WTC11 (cell line): ENCODE measurements at regions not wholly inside any gene's neighbourhood (a gene's known extent, or its start where the extent isn't known, plus 50 kb on each side); places are given as distances from the start of the nearest gene placed in this dataset.

Experiments
- ATAC-seq: fragments of 200-7000 bp; cut with Tn5 transposase; 2 replicates; pipeline ENCODE4 v1.10.0; 2021; ENCODE audit warnings: mild to moderate bottlenecking, moderate library complexity
- CTCF ChIA-PET: fragments of 300-600 bp; sonication (Branson Sonifier 250); formaldehyde crosslinking; loops from one replicate; lab custom pipeline; 2021; ENCODE audit warnings: antibody characterized with exemption; lab: Charles Lee
- POLR2A ChIA-PET: fragments of 350-600 bp; sonication (Branson Sonifier 250); formaldehyde crosslinking; loops from one replicate; lab custom pipeline; 2021; ENCODE audit warnings: antibody characterized with exemption; lab: Charles Lee
- DNase-seq: peaks from one replicate; pipeline ENCODE4 v3.0.0; 2021; ENCODE audit warnings: low spot score
- H3K27ac Mint-ChIP-seq: 2 replicates; pipeline ENCODE4 v1.8.0; 2021; ENCODE audit warnings: mixed read lengths
- H3K27me3 Mint-ChIP-seq: 2 replicates; pipeline ENCODE4 v1.8.0; 2021; ENCODE audit warnings: low read depth, mild to moderate bottlenecking, moderate library complexity, mixed read lengths
- H3K36me3 Mint-ChIP-seq: 2 replicates; pipeline ENCODE4 v1.8.0; 2021; ENCODE audit warnings: mixed read lengths
- H3K4me1 Mint-ChIP-seq: 2 replicates; pipeline ENCODE4 v1.8.0; 2022; ENCODE audit warnings: mixed read lengths
- H3K4me3 Mint-ChIP-seq: 2 replicates; pipeline ENCODE4 v1.8.0; 2021; ENCODE audit warnings: mild to moderate bottlenecking, moderate library complexity, mixed read lengths
- H3K9me3 Mint-ChIP-seq: 2 replicates; pipeline ENCODE4 v1.8.0; 2021; ENCODE audit warnings: mixed read lengths
- ATF6 ChIP-seq: sonication (generic); formaldehyde crosslinking; IDR thresholded peaks from 2 replicates; pipeline ENCODE4 v1.8.1; 2023; ENCODE audit warnings: mild to moderate bottlenecking, missing genetic modification reagents
- CREB1 ChIP-seq: sonication (generic); formaldehyde crosslinking; IDR thresholded peaks from 2 replicates; pipeline ENCODE4 v1.8.0; 2023; ENCODE audit warnings: mild to moderate bottlenecking, missing genetic modification reagents
- E2F1 ChIP-seq: sonication (generic); formaldehyde crosslinking; IDR thresholded peaks from 2 replicates; pipeline ENCODE4 v1.8.0; 2022; ENCODE audit warnings: mild to moderate bottlenecking, missing genetic modification reagents
- EMX1 ChIP-seq: fragments of 250-450 bp; sonication (Bioruptor Pico); IDR thresholded peaks from 2 replicates; pipeline ENCODE4 v1.8.0; 2021; ENCODE audit warnings: mild to moderate bottlenecking
- GRHL2 ChIP-seq: fragments of 250-450 bp; sonication (Bioruptor Pico); IDR thresholded peaks from 2 replicates; pipeline ENCODE4 v1.8.0; 2022; ENCODE audit warnings: mild to moderate bottlenecking, moderate library complexity; ENCODE audit not compliant: insufficient replicate concordance, severe bottlenecking
- HMGA2 ChIP-seq: fragments of 250-450 bp; sonication (Bioruptor Pico); IDR thresholded peaks from 2 replicates; pipeline ENCODE4 v1.4.0; 2021; ENCODE audit warnings: mild to moderate bottlenecking, moderate library complexity
- HMGXB4 ChIP-seq: sonication (generic); formaldehyde crosslinking; IDR thresholded peaks from 2 replicates; pipeline ENCODE4 v1.8.1; 2023; ENCODE audit warnings: mild to moderate bottlenecking, moderate library complexity, missing genetic modification reagents
- MAX ChIP-seq: sonication (generic); formaldehyde crosslinking; IDR thresholded peaks from 2 replicates; pipeline ENCODE4 v1.8.0; 2022; ENCODE audit warnings: mild to moderate bottlenecking, missing genetic modification reagents
- MLX ChIP-seq: sonication (generic); formaldehyde crosslinking; IDR thresholded peaks from 2 replicates; pipeline ENCODE4 v1.8.1; 2023; ENCODE audit warnings: mild to moderate bottlenecking, missing genetic modification reagents, moderate library complexity
- NFE2L1 ChIP-seq: sonication (generic); formaldehyde crosslinking; IDR thresholded peaks from 2 replicates; pipeline ENCODE4 v1.8.1; 2023; ENCODE audit warnings: missing genetic modification reagents
- NFYB ChIP-seq: sonication (generic); formaldehyde crosslinking; conservative IDR thresholded peaks from 2 replicates; pipeline ENCODE4 v1.8.0; 2022; ENCODE audit warnings: low read depth, missing genetic modification reagents
- OVOL2 ChIP-seq: fragments of 250-450 bp; sonication (Bioruptor Pico); IDR thresholded peaks from 2 replicates; pipeline ENCODE4 v1.9.0; 2021; ENCODE audit warnings: mild to moderate bottlenecking, borderline replicate concordance
- TEAD1 ChIP-seq: sonication (generic); formaldehyde crosslinking; IDR thresholded peaks from 2 replicates; pipeline ENCODE4 v1.8.0; 2022; ENCODE audit warnings: mild to moderate bottlenecking, missing genetic modification reagents
- ZBTB43 ChIP-seq: sonication (generic); formaldehyde crosslinking; IDR thresholded peaks from 2 replicates; pipeline ENCODE4 v1.8.1; 2023; ENCODE audit warnings: mild to moderate bottlenecking, missing genetic modification reagents
- ZNF138 ChIP-seq: sonication (generic); formaldehyde crosslinking; conservative IDR thresholded peaks from 2 replicates; pipeline ENCODE4 v1.8.1; 2022; ENCODE audit warnings: mild to moderate bottlenecking, moderate library complexity, missing genetic modification reagents
- ZNF232 ChIP-seq: sonication (generic); formaldehyde crosslinking; IDR thresholded peaks from 2 replicates; pipeline ENCODE4 v1.8.0; 2022; ENCODE audit warnings: mild to moderate bottlenecking, missing genetic modification reagents
- ZNF423 ChIP-seq: fragments of 250-450 bp; sonication (Bioruptor Pico); IDR thresholded peaks from 2 replicates; pipeline ENCODE4 v2.1.2; 2022; ENCODE audit warnings: mild to moderate bottlenecking, moderate library complexity

GRCh38 chr2:41981417-41981816 is 66.4 kb upstream of the PKDCC start:
- no peaks in the 10 kb centered on the region for H3K36me3 Mint-ChIP-seq
- H3K4me3 Mint-ChIP-seq: no peak overlapping the region
- peaks cover 7% of the 10 kb centered on the region; the same call in 1 of the 2 replicates for H3K9me3 Mint-ChIP-seq
- DNase-seq: no peak
- no peak for TF ChIP-seq CREB1 (CRISPR knock-in tag)
- no peak for TF ChIP-seq GRHL2
- no peak for TF ChIP-seq E2F1 (CRISPR knock-in tag)
- no peak for TF ChIP-seq ZNF232
- TF ChIP-seq NFE2L1 (CRISPR knock-in tag): no peak
- no peak for TF ChIP-seq HMGA2 (CRISPR knock-in tag)
- no peak for TF ChIP-seq ZNF138 (CRISPR knock-in tag)
- no peak for TF ChIP-seq EMX1
- no peak for TF ChIP-seq OVOL2 (CRISPR knock-in tag)
- TF ChIP-seq ATF6 (CRISPR knock-in tag): no peak
- TF ChIP-seq MAX (CRISPR knock-in tag): no peak
- H3K27ac Mint-ChIP-seq: no peak overlapping the region
- ATAC-seq: no peak
- POLR2A ChIA-PET: no interaction called here
- no peaks in the 10 kb centered on the region; the same call in 1 of the 2 replicates for H3K27me3 Mint-ChIP-seq
- H3K4me1 Mint-ChIP-seq: no peaks in the 10 kb centered on the region
- CTCF ChIA-PET: no interaction called here

GRCh38 chr2:41985573-41986095 is 62.2 kb upstream of the PKDCC start:
- Mint-ChIP-seq H3K9me3 (peaks cover 4% of the 10 kb centered on the region; the same call in 1 of the 2 replicates), H3K27ac (no peak overlapping the region)
- no peak for DNase-seq

More at GRCh38 chr2:41985573-41986095, 62.2 kb upstream of the PKDCC start:
- no peak for TF ChIP-seq ZNF423 (CRISPR knock-in tag)
- TF ChIP-seq MLX (CRISPR knock-in tag): no peak
- no peak for TF ChIP-seq HMGXB4 (CRISPR knock-in tag)
- no peak for TF ChIP-seq NFYB (CRISPR knock-in tag)
- no peak for TF ChIP-seq TEAD1 (CRISPR knock-in tag)
- no peak for TF ChIP-seq ZBTB43 (CRISPR knock-in tag)
- H3K36me3 Mint-ChIP-seq: no peaks in the 10 kb centered on the region
- CTCF ChIA-PET: interaction anchor here (0.7 to 0.8 kb wide), 2 partner anchors 43 to 69 kb away, joined by 3 read pairs; no protein-coding TSS in a partner anchor
- ATAC-seq: no peak
- POLR2A ChIA-PET: interaction anchor here (0.7 to 1.3 kb wide), 2 partner anchors 13 to 62 kb away, joined by 3 to 4 read pairs; partner anchors contain the start of gene PKDCC
- H3K4me1 Mint-ChIP-seq: peaks cover 11% of the 10 kb centered on the region
- H3K27me3 Mint-ChIP-seq: no peaks in the 10 kb centered on the region; the same call in 1 of the 2 replicates
- no peak overlapping the region for H3K4me3 Mint-ChIP-seq
